ENCODE measurements at regions not wholly inside any gene's neighbourhood (a gene's known extent, or its start where the extent isn't known, plus 50 kb on each side); places are given as distances from the start of the nearest gene placed in this dataset.
A peak's percentile ranks its signal among the peaks of the same experiment; 100 is the strongest.

DNA sequence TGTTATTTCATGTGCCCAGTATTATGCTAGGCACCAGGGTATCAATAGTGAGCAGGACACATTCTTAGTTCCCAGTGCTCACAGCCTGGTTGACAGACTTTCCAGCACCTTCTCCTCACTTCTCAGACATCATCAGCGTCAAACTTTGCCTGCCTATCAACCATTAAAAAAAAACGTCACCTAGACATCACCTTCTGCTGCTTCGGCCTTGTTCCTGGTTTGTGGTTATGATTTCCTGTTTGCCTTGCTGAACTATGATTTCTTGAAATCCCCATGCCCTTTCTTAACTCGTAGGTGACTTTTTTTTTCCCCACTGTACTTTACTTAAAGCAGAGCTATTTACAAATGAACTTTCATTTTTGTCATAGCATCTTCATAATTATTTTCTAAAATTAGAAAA is 60.4 kb upstream of the NABP1 start:
- peak; percentile 79 for DNase-seq

DNA sequence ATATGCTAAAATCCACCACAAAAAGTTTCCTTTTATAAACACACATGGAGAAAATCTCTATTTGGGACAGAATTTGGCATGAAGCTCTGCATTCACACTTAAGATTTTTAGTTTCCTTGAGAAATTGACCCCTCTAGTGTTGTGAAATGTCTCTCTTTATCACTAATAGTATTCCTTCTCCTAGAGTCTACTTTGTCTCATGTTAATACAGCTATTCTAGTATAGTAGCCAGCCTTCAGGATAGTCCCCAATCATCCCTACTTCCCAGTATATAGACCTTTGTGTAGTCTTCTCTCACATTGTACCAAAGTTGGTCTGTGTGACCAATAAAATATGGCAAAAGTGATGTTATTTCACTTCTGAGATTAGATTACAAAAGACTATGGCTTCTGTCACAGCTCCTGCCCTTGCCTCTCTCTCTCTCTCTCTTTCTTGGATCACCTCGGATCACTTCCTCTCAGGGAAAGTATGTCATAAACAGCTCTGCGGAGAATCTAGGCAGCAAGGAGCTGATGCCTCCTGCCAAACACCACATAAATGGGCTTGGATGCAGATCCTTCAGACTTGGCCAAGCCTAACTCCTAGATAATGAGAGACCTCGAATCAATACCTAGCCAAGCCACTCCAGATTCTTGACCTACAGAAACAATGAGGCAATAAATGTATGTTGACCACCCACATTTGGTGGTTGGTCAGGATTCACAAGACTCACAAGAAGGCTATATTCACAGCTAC is 59.7 kb upstream of the NABP1 start:
- no peak for DNase-seq

DNA sequence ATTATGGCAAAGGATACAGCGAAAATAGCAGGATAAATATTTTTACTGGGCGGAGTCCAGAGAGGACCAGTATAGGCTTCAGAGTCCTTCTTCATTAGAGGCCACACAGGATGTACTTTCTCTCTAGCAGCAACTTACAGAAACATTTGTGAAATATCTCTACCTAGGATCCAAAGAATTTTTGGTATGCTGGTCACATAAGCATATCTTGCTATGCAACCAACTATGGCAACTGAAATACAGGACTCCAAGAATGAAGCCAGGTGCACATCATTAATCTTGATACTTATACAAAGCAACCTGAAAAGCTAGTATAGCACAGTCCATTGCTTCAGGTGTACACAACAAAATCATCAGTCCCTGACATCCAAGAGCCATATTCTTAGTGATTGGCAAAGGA is 59.1 kb upstream of the NABP1 start:
- DNase-seq: no peak

DNA sequence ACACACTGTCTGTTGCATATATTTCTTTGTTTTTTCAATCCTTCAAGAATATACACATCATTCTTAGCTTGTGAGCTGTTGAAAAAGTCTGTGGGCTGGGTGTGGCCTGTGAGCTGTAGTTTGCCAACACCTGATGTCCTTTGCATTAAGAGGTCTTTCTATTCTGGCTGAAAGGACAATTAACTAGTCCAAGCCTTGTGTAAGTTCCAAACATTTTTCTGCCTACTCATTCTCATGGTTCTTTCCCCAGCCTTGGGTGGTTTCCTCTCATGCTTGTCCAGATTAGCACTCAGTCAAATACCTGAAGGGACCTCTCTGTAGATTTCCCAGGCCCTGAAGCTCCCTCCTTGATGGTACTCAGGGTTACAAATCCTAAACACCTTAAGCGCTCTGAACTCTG is 57.8 kb upstream of the NABP1 start:
- DNase-seq: no peak

DNA sequence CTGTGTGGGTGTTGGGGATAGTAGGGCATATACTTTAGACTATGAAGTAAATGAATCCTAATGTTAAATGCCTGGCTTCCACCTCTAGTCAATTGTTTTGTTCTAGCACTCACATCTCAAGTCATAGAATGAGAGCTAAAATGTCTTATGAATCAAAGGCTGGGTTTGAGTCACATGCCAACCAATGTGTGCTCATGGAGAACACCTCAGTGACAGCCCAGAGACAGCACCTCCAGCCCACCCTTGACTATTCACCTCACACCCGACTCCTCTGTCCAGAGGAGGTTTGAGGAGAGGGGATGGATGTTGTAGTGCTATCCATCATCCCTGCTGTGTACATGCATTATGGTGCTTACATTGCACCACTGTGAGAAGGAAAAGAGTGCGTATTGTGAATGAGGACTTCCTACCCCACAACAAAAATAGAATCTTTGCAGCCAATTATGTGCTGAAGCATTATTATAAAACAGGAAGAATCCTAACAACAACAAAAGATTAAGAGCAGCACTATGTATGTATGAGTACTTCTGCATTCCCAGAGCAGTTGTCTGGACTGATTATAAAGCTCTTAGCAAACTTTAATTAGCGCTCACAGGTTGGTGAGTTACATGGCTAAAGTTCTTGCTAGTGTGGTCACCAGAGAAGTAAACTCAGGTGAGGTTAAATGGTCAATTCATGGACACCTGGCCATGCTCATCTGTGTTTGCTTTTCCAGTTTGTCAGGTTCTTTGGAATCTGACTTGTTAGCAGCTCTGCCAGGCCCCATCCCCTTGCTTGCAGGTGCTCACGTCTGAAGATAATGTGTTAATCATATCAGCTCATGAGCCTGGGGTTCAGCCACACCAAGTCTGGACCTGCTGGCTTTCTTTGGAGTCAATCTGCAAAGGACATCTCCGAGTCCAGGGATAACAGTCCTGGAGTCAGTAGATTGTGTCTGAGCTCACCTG is 55.3 kb upstream of the NABP1 start:
- DNase-seq: peak; percentile 46

DNA sequence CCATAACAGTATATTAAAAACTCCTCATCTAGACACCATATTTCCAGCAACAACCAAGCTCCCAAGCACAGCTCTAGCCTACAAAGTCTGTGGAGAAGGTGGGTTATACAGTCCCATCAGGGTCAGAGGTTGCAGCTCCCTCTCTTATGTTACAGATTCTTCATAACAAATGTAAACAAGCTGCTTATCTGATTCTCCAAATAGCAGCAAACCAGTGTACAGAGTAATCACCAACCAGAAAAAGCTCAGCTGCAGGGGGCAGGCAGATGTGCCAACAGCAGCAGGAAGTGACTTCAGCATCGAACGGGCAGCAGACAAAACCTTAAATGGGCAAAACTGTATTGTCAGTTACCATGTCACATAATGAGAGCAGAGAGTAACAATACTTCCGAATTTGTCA is 52.9 kb upstream of the NABP1 start:
- DNase-seq: peak; percentile 48

DNA sequence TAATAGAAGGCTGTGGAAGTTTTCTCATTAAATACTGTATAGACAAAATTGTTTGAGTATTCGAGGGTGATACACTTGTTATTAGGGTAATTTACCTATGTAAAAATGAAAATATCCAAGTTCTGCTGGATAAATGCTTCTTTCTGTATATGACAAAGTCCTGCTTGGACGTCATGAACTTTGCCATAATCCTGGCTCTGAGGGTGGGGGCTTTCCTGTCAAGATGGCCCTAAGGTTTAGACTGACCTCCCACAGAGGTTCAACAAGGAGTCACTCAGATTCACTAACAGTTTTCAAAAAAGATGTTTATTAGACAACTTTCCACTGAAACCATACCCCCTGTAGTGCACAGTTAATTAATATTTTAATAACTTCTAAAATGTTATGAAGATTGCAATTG is 52.5 kb upstream of the NABP1 start:
- DNase-seq: no peak

DNA sequence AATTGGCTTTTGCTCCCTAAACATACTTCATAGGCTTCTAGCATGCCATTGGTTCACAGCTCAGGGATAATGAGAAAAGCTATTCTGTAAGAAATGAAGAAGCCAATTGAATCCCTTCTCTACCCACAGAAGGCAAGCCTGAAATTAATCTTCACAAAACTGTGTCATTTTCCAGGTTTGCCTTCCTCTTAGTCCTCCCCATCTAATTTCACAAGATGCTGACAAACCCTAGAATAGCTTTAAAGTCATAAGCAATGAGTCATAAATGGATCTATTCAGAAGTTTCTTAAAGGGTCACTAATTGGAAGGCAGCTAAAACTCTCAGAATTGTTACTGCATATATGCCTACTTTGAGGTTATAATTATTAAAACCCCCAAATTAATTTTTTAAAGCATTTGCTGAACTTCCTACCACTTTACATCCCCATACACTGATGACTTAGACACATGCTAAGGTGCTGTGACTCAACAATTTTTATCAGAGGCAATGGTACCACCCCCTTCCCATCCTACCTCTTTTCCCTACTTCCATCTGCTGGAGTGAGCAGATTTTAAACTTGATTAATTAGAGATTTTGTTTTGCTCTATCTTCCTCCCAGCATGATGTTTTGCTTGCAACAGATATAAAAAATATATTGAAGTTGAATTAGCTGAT is 51.3 kb upstream of the NABP1 start:
- DNase-seq: no peak

DNA sequence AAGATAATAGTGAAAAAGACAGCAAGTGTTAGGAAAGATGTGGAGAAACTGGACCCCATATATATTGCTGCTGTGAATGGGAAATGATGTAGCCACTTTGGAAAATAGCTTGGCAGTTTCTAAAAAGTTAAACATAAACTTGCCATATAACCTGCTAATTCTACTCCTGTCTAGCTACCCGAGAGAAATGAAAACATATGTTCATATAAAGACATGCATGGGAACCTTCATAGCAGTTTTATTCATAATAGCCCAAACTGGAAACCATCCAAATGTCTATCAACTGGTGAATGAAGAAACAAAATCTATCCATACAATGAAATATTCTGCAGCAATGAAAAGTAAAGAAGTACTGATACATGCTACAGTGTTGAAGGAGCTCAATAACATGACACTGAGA is 50.4 kb upstream of the NABP1 start:
- no peak for DNase-seq
